ENCODE measurements at regions not wholly inside any gene's neighbourhood (a gene's known extent, or its start where the extent isn't known, plus 50 kb on each side); places are given as distances from the start of the nearest gene placed in this dataset.
A peak's percentile ranks its signal among the peaks of the same experiment; 100 is the strongest.

DNA sequence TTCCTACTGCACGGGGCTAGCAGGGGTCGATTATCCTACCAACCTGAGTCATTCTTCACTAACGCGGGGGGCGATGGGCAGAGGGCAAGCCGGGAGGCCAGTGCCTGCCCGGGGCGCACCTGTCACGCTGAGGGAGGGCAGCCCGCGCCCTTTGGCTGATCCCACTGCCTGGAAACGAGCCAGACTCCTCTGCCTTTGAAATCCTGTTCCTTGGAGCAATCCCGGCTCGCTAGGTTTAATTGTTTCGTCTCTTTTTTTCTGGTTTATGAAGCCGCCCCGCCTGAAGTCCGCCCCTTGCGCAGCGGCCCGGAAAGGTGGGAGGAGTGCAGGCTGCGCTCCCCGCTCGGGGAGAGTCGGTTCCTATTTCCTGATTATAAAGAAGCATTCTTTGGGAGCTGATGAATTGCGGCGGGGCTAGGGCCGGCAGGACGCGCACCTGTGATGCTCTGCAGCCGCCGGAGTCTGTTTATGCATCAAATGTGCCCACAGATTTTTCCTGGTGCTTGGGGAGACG lies 484.2 kb downstream of the BCOR start:
- WGBS (ENCODE audit: insufficient coverage): under 1% methylated on average over 32 of the region's 33 CpGs
- H3K4me3 Mint-ChIP-seq: peak overlapping the region; percentile 58
- no peaks in the 10 kb centered on the region for H3K36me3 ChIP-seq (ENCODE audit: control insufficient read depth, insufficient read depth, low read length)
- peaks cover 9 to 12% of the 10 kb centered on the region in 2 donors for H3K4me1 Mint-ChIP-seq
- intact Hi-C loops (cut with micrococcal nuclease): no loop called here
- H3K27me3 Mint-ChIP-seq (ENCODE audit: low read depth in 2 of 2): peaks cover 34 to 58% of the 10 kb centered on the region in 2 donors
- peaks cover 10% of the 10 kb centered on the region for H3K4me1 ChIP-seq (ENCODE audit: control insufficient read depth, insufficient read depth, low read length)
- H3K9me3 ChIP-seq (ENCODE audit: control insufficient read depth, insufficient read depth, low read length): no peaks in the 10 kb centered on the region
- DNase-seq (peak in 1 of 2 donors; percentile 25), ATAC-seq (no peak)
- H3K27ac ChIP-seq (ENCODE audit: low read length): no peak overlapping the region
- no peaks in the 10 kb centered on the region for H3K9me3 Mint-ChIP-seq
- H3K4me3 ChIP-seq (ENCODE audit: low read length): no peak overlapping the region
- TF ChIP-seq, protein P1, sequence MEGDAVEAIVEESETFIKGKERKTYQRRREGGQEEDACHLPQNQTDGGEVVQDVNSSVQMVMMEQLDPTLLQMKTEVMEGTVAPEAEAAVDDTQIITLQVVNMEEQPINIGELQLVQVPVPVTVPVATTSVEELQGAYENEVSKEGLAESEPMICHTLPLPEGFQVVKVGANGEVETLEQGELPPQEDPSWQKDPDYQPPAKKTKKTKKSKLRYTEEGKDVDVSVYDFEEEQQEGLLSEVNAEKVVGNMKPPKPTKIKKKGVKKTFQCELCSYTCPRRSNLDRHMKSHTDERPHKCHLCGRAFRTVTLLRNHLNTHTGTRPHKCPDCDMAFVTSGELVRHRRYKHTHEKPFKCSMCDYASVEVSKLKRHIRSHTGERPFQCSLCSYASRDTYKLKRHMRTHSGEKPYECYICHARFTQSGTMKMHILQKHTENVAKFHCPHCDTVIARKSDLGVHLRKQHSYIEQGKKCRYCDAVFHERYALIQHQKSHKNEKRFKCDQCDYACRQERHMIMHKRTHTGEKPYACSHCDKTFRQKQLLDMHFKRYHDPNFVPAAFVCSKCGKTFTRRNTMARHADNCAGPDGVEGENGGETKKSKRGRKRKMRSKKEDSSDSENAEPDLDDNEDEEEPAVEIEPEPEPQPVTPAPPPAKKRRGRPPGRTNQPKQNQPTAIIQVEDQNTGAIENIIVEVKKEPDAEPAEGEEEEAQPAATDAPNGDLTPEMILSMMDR (IDR thresholded peaks at IDR 0.05): no peak
- H3K27ac Mint-ChIP-seq: no peak overlapping the region
- H3K27me3 ChIP-seq (ENCODE audit: control insufficient read depth, insufficient read depth, low read length): no peaks in the 10 kb centered on the region
- H3K36me3 Mint-ChIP-seq: no peaks in the 10 kb centered on the region

DNA sequence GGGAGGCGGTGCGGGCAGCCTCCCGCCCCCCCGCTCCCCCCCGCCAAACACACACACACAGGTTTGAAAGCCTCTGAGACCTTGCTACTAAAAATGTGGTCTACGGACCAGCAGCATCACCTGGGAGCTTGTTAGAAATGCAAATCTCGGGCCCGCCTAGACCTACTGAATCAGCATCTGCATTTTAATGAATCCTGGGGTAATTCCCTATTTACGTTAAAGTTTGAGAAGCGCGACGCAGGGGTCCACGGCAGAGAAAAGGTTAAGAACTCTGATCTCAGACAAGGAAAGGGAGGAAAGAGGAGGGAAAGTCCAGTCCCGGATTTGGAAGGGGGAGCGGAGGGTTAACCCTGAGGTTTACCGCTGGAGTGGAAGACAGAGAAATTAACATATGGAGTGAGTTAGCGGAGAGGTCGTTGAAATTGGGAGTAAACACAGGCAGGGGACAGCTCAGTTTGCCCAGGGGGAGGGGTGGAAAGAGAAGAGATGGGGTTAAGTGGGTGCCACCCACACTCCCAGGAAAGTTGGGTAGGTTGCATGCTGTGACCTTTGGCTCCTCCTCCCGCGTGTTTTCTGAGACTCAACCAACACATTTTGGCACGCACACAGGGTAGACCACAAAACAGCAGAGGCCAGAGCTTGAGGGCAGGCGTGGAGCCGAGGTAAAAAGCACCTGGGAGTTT lies 483.6 kb downstream of the BCOR start:
- Histone ChIP-seq H3K4me1 (ENCODE audit: control insufficient read depth, insufficient read depth, low read length) (peaks cover 10% of the 10 kb centered on the region), H3K4me3 (ENCODE audit: low read length) (no peak overlapping the region), H3K9me3 (ENCODE audit: control insufficient read depth, insufficient read depth, low read length) (no peaks in the 10 kb centered on the region), H3K27ac (ENCODE audit: low read length) (no peak overlapping the region), H3K27me3 (ENCODE audit: control insufficient read depth, insufficient read depth, low read length) (no peaks in the 10 kb centered on the region), H3K36me3 (ENCODE audit: control insufficient read depth, insufficient read depth, low read length) (no peaks in the 10 kb centered on the region)
- H3K36me3 Mint-ChIP-seq: no peaks in the 10 kb centered on the region
- ATAC-seq (peak in 2 of 3 donors; percentile 15 to 35), DNase-seq (peak in 1 of 2 donors; percentile 71)
- intact Hi-C loops (cut with micrococcal nuclease): no loop called here
- 3% methylated on average over 19 of the region's 23 CpGs for WGBS (ENCODE audit: insufficient coverage)
- TF ChIP-seq, protein P1 (IDR thresholded peaks at IDR 0.05): no peak
- H3K27ac Mint-ChIP-seq: no peak overlapping the region
- H3K4me1 Mint-ChIP-seq: peaks cover 9 to 12% of the 10 kb centered on the region in 2 donors
- no peak overlapping the region for H3K4me3 Mint-ChIP-seq
- H3K27me3 Mint-ChIP-seq (ENCODE audit: low read depth in 2 of 2): peaks cover 34 to 62% of the 10 kb centered on the region in 2 donors
- no peaks in the 10 kb centered on the region for H3K9me3 Mint-ChIP-seq

DNA sequence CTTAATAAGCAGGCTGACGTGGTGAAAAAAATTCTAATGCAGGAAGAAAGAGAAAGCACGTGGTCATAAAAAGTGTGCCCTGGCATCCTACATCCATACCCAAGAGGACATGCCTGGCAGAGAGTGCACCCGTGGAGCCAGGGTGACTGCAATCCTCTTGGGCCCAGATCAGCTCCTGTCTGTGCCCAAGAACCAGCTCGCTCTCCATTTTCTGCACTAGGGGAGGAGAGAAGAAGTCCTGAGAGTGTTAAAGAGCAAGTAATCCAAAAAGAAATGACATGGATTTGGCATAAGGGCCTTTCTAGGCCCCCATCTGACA lies 483.1 kb downstream of the BCOR start:
- WGBS (ENCODE audit: insufficient coverage): 33% methylated on average over 2 of the region's 4 CpGs
- TF ChIP-seq, protein P1 (IDR thresholded peaks at IDR 0.05): no peak
- Histone ChIP-seq H3K9me3 (ENCODE audit: control insufficient read depth, insufficient read depth, low read length) (no peaks in the 10 kb centered on the region), H3K4me3 (ENCODE audit: low read length) (no peak overlapping the region), H3K4me1 (ENCODE audit: control insufficient read depth, insufficient read depth, low read length) (peaks cover 10% of the 10 kb centered on the region), H3K36me3 (ENCODE audit: control insufficient read depth, insufficient read depth, low read length) (no peaks in the 10 kb centered on the region), H3K27me3 (ENCODE audit: control insufficient read depth, insufficient read depth, low read length) (no peaks in the 10 kb centered on the region), H3K27ac (ENCODE audit: low read length) (no peak overlapping the region)
- Mint-ChIP-seq H3K27ac (no peak overlapping the region), H3K9me3 (no peaks in the 10 kb centered on the region), H3K4me1 (peaks cover 9 to 12% of the 10 kb centered on the region in 2 donors), H3K36me3 (no peaks in the 10 kb centered on the region), H3K27me3 (ENCODE audit: low read depth in 2 of 2) (peaks cover 34 to 62% of the 10 kb centered on the region in 2 donors), H3K4me3 (no peak overlapping the region)
- intact Hi-C loops (cut with micrococcal nuclease): no loop called here
- ATAC-seq: no peak
- no peak for DNase-seq

Data from natural killer cell (primary cell).